Left colon (tissue), 2 donors: ENCODE measurements at regions not wholly inside any gene's neighbourhood (a gene's known extent, or its start where the extent isn't known, plus 50 kb on each side); places are given as distances from the start of the nearest gene placed in this dataset.

Experiments
- ATAC-seq: fragments of 200-7000 bp; cut with Tn5 transposase; one replicate; pipeline ENCODE4 v1.9.1; 2020; ENCODE audit warnings: mild to moderate bottlenecking, moderate library complexity
- DNase-seq, 2 donors: peaks; one replicate each; pipeline ENCODE4 v3.0.0-alpha.2; 2020
- intact Hi-C, 2 donors: fragments of 100-400 bp; cut with DNase I in 1 of 2; cut with micrococcal nuclease in 1 of 2; formaldehyde crosslinking; loops; one replicate each; pipeline versions ENCODE4 v1.11.2 to v1.14.0; 2022; cut with DNase I, micrococcal nuclease
- donor health status: DM: no; HTN: no; CAD: no.
- donor health status: DM: yes; HTN: yes; CAD: no.

DNA sequence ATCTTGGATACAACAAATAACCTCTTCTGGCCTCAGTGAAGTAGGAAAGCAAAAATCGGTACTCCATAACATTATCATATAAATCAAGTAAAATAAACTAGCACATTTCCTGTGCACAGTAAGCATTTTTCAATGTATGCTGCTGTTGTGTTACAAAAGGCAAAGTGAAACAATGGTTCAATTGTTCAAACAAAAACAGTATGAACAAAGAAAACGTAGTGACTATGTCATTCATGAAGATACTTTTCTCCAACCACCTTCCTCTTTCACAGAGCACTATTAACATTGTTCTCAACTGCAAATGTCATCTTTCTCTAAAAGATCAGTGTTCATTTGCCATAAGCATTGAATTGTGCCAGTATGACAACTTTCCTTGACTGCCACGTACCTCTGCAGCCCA lies 318.6 kb upstream of the PRDM1 start:
- ATAC-seq (no peak), DNase-seq (no peak)
- intact Hi-C loops, result no loop called here

DNA sequence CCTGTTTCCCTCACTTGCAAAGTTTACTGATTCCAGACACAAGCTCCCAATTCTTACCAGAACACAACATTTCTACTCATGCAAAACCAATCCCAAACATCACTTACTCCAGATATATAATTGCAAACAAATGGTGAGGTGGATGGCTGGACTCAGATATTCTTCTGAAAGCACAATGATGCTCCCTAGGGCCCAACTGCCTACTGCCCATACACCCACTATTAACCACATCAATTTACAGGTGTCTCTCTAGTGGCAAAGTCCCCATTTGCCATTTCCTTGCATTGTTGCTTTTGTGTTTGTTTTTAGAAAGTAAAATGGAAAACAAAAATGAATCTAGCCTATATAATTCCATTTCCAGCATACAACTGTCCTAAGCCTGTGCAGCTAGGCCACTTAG lies 320.9 kb upstream of the PRDM1 start:
- intact Hi-C loops, result no loop called here
- ATAC-seq, result no peak

DNA sequence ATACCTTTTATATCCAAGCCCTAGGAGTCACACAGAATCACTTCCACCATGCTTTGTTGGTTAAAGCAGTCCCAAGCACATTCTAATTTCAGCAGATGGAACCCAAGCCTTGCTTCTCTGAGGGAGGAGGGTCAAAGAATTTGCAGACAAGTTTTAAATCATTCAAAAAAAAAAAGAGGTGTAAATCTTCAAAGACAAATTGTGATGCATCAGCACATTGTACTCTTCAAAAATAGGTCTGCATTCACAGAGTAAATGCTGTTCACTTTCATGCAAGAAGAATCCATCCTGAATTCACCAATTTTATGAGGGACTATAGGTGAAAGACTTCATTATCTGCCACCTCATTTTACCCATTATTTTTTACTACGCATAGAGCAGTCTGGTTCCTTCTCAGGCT lies 321.8 kb upstream of the PRDM1 start:
- DNase-seq, result no peak
- intact Hi-C loops, result no loop called here
- ATAC-seq, result no peak

More for the DNA sequence above, 320.9 kb upstream of the PRDM1 start:
- no peak for DNase-seq

DNA sequence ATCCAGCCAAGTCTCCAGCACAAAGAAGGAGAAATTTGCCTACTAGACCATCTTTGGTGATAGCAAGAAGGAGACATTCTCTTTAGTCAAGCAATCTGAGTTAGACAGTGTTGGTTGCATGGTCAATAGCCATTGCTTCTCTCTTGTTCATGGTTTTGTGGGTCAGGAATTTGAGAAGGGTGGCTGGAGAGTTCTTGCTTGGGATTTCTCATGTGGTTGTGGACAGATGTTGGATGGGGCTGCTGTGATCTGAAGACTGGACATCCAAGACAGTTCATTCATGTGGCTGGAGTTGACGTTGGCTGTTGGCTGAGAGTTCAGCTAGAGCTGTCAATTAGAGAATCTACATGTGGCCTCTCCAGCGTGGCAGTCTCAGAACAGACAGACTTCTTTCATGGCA lies 322.3 kb upstream of the PRDM1 start:
- DNase-seq (no peak), ATAC-seq (no peak)
- intact Hi-C loops, result no loop called here

DNA sequence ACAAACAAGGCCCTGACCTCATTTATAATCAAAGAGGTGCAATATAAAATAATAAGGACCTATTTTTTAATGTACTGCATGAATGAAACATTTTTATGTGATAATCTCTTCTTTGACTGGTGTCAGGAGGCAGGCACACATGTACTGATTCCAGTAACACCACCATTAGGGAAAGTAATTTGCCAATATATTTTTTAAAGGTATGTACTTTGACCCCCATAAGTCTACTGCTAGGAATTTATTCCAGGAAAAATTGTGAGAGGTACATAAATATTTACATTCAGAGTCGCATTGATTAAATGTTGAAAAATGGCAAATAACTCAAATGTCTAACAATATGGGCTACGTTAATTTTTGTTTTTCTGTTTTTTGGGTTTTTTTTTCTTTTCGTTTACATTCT lies 325.4 kb upstream of the PRDM1 start:
- intact Hi-C loops, result no loop called here
- DNase-seq (no peak), ATAC-seq (peak; percentile 68)

DNA sequence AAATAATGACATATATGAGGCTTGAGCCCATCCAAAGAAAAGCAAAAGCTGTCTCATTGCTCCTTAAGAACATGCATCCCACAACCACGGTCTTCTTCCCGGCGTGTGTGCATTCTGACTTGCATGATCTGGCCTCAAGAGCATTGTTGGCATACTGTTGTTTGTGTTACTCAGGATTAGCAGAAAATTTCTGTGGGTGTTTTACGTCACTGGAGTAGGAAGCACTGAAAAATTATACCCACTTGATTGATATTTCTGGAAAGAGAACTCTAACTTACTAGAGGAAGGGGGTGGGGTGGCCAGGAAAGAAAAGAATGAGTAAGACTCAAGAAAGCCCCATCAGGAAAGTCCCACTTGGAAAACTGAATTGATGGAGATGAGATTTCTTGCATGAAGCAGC lies 326.2 kb upstream of the PRDM1 start:
- DNase-seq (no peak), ATAC-seq (peak; percentile 15)
- intact Hi-C loops, result no loop called here

DNA sequence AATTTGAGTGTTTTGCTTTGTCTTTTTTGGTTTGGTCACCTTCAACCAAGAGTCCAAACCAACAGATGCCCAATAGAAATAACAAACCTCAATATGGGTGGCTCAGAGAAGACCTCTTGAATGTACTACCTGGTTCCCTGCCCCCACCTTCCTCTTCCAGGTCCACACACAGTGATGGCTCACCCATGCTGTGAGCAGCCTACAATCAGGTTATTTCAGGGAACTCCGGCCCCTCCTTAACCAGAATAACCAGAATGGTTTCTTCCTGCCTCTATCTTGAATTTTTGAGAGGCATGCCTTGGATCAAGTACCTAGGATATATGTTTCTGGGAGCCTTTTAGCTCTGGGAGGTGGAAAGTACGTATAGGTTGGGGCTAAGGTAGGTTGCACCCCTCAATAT lies 327.1 kb upstream of the PRDM1 start:
- no peak for DNase-seq
- peak; percentile 68 for ATAC-seq
- intact Hi-C loops, result no loop called here

DNA sequence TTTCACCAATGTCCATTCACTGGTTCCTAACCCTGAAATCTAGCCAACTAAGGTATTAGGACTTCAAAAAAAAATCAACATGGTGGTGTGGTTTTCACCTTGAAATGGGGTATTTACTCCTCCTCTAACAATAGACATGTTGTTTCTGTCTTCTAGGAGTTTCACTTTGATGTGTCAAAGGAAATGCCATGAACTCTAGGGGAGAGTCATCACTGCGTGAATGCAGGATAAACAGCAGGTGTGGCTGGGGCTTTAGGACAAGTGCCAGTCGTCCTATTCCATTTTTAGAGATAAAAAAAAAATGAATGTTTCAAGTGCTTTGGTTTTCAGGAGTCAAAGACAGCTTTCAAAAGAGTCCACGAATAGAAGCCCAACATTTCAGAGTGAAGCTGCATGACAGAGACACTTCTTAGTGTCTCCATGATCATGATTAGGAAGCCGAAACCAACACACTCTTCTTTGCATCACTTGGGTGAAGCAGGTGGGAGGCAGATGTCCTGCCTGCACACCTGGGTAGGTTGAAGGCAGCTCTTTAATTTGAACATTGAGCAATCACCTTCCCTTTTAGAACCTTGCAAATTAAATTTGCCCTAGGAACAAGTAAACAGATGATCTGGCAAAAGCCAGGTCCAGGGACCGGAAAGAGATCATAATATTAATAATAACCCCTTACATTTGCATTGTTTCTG lies 328.5 kb upstream of the PRDM1 start:
- DNase-seq (no peak), ATAC-seq (no peak)
- intact Hi-C loops, result no loop called here

DNA sequence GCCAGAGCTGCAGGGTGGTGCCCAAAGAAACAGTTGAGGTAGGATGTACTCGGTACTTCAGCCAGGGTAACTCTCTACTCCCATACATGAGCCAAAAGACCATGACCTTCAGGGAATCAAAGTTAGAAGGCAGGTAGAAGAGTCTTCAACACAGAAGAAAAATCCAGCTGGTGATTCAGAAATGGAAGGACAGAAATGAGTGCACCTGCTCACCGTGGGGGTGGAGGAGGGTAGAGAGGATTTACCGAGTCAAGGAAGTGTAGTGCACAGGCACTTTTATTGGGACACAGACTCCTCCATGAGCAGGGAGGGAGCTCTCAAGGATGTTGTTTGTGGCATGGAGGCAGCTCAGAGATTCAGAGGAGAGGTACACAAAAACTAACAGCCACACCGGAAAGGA lies 330.3 kb upstream of the PRDM1 start:
- no peak for ATAC-seq
- no peak for DNase-seq
- intact Hi-C loops, result no loop called here

DNA sequence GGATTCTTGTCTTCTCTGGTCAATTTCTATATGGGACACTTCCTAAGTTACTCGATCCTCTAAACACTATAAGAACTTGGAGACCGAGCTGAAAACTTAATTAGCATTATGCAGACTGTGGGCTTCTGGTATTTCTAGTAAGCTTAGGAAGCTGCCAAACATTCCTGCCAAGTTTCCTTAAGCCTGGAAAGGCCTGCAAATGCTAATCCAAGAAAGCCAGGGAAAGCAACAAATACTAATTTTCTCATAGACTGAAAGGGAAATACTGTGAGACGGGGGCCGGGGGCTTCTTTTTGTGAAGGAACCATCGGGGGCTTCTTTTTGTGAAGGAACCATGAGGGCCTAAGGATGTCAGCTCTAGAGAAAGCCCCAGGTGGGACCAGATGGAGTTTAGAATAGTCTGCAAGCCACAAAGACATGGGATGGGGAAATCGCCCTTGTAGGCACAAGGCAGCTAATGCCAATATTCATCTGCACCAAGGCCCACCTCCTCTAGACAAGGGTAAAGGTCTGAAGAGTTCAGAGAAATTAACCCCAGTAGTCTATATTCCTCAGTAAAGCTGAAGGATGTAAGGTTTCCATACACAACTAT lies 332.4 kb upstream of the PRDM1 start:
- no peak for ATAC-seq

DNA sequence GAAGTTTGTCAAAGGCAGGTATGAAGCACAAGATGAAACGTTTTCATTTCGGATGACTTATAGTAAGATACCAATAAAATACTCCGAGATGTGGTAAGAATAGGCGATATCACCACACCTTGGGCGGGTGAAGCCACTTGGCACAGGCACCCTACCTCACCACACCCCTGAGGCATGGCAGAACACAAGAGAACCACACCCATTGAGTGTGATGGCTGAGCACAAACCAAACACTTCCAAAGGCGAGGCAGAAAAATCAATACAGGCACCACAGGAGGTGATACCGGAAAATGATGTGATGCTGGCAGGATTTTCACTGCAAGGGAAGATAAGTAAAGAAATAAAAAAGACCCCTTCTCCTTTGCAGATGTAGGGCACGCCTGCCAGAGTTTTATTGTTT lies 332.9 kb upstream of the PRDM1 start:
- intact Hi-C loops, result no loop called here
- ATAC-seq (peak; percentile 100), DNase-seq (peak; percentile 70 to 90)

More for the DNA sequence above, 332.4 kb upstream of the PRDM1 start:
- intact Hi-C loops, result no loop called here
- DNase-seq, result no peak

DNA sequence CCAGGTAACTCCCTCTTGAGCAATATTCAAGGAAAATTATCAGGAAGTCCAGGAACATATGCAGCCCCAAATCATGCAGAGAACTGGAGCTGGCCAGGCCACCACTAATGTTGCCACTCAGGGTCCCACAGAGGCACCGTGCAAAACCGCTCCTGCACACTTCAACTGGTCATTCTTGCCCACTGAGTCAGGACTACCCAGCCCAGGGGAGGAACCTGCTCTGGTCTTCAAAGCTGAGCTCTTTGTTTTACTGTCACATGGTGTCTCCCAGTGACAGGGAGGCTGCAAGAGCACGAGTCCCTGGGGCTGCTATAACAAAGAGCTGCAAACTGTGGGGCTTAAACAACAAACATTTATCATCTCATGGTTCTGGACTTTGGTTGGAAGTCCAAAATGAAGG lies 336.0 kb upstream of the PRDM1 start:
- DNase-seq (no peak), ATAC-seq (no peak)
- intact Hi-C loops, result no loop called here

DNA sequence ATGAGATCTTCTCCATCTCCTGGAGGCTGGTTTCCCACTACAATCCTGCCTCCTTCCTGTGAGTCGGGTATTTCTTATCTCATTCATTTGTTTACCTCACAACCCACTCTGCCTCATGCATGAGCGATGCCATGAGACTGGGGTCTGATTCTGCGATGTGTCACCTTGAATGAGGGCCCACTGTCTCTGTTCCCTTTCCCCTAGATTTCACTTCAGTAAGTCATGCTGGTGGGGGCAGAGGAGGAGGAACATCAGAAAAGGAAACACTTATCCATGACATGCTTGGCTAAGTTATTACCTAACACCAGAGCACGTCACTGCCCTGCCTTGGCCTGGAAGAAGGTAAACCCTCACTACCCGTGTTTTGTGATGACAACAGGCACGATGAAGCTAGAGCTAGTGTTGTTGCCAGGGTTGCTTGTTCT lies 337.4 kb upstream of the PRDM1 start:
- DNase-seq, result no peak
- no peak for ATAC-seq
- intact Hi-C loops, result no loop called here

DNA sequence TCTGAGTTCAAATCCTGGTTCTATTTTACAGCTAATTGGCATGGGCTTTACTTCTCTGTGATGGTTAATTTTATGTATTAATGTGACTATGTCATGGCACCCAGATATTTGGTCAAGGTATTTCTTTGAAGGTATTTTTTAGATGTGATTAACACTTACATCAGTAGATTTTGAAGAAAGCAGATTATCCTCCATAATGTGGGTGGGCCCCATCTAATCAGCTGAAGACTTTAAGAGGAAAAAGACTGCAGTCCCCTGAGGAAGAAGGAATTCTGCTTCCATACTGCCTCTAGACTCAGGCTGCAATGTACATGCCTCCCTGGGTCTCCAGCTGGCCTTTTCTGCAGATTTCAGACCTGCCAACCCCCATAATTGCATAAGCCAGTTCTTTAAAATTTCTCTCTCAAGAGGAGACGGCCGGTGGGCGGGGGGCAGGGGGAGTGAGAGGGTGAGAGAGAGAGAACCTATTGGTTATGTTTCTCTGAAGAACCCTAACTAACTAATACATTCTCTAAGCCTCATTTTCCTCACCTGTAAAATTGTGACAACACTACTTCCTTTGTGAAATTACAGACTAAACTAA lies 338.2 kb upstream of the PRDM1 start:
- intact Hi-C loops, result no loop called here
- ATAC-seq (no peak), DNase-seq (no peak)

DNA sequence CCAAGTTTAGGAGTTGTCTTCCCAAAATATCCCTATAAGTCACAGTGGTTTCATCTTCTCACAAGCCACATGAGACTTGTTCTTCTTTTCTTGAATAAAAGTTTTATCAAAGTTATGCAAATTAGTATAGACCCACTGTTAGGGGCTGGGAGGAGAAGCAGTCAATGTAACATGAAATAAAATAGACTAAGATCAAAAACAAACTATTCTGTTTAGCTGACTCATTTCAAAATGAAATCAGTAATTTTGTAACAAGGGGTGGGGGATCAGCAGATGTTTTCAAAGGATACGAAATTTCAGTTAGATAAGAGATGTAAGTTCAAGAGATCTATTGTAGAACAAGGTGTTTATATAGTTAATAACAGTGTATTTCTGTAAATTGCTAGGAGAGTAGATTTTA lies 339.6 kb upstream of the PRDM1 start:
- DNase-seq (no peak), ATAC-seq (no peak)
- intact Hi-C loops, result no loop called here

DNA sequence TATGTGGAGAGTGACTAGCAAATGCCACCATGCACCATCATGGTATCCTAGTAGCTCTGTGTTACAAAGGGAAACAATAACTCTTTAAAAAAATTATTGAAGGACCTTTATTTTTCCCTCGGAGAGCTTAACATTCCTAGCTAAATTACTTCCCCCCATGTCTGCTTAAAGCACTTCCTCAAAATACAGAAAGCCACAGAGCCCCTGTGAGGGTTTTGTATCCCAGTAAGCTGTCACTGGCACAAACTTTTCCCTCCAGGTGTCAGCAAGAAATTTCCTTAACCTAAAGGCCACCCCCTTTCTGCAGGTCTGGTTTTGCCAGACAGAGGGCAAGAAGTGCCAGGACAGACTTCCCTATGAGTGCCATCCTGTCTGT lies 340.0 kb upstream of the PRDM1 start:
- ATAC-seq (no peak), DNase-seq (no peak)
- intact Hi-C loops, result no loop called here

DNA sequence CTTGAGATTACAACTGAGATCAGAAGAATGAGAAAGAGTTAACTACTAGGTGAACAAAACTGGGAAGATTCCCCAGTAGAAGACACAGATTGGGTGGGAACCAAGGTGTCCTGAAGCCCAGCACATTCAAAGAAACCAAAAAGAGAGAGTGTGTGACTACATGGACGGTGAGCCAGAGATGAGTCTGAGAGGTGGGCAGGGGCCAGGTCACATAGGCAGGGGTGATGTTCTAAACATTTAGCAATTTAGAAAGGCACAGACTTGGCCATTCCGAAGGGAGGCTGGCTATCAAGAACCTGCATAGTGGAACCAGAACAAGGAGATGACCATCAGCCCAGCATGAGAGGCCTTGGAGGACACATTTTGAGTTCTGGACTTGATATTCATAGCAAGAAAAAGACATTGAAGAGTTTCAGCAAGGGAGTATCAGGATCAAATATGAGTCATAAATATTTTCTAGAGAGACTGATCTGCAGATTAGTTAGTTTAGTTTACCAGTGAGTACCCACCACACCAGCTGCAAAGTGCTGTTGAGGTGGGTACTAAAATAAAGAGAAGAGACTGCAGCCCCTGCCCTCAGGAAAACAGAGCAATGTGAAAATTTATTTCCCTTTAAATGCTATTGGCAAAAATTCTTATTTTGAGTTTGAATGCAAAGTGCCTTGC lies 340.5 kb upstream of the PRDM1 start:
- intact Hi-C loops, result no loop called here
- no peak for DNase-seq
- ATAC-seq, result no peak

DNA sequence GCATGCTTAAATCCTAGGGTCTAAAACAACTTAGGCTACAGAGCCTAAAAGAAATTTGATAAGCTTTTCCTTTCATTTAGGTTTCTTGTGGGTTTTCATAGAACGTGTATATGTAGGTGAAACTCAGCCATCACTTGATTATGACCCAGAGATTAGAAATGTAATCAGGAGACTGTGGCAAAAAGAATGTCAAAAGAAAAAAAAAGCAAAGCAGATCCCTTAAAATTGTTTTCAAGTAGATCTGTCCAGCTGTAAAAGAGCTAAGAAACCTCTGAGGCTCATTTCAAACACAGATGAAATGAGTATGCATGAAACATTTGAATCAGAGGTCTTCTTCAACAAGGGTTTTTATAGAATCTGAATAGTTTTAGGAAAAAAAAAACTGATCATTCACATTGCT lies 341.3 kb upstream of the PRDM1 start:
- intact Hi-C loops, result no loop called here
- no peak for ATAC-seq
- DNase-seq, result no peak

DNA sequence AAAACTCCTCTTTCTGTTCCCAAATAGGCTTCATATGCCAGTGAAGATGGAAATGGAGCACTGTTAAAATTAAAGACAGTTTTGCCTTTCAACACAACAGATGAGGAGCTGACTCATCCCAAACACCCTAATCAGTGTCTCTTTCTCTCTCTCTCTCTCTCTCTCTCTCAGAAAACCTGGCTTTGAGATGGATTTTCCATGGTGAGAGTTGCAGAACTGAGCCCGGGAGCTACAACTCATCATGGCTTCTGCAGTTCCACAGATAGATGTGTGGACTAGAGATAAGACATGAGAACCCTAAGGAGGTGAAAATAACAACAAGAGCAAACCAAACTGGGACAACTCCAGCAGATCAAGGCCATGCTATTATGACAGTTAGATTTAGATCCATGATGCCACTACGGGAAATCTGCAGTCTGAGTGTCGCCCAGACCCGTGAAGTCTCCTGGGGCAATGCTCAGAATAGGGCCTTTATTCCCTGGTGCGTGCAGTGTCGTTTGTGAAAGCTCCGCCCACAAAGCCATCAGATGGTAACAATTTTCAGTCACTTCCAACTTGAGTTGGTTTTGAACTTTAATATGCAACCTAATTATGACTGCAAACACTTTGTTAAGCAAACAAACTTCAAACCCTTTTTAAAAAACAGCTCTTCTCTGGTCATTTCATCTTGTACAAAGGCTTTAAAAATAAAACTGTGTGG lies 338.2 kb upstream of the PREP start:
- ATAC-seq (no peak), DNase-seq (no peak)
- intact Hi-C loops, result no loop called here

DNA sequence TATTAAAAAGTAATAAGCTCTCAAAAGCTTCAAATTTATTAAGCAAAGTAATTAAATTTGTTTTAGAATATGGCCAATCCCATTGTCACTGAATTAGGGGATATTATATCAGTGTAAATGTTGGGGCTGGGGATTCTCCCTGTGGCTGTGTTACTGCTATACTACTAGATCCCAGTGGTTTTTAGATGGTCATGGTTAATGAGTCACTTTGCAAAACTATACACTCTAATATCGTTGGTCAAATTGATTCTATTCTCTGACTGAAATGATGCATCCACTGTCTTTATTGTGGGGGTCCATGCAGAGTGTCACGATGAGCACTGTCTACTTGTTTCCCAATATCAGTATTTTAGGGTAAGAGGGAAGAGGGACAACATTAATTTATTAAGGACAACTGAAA lies 336.9 kb upstream of the PREP start:
- intact Hi-C loops, result loop anchor here in 1 of 2 donors (10.0 kb wide), 1 partner anchor 565 kb away; no protein-coding TSS in a partner anchor
- DNase-seq (no peak), ATAC-seq (no peak)
